ENCODE measurements at regions not wholly inside any gene's neighbourhood (a gene's known extent, or its start where the extent isn't known, plus 50 kb on each side); places are given as distances from the start of the nearest gene placed in this dataset.

DNA sequence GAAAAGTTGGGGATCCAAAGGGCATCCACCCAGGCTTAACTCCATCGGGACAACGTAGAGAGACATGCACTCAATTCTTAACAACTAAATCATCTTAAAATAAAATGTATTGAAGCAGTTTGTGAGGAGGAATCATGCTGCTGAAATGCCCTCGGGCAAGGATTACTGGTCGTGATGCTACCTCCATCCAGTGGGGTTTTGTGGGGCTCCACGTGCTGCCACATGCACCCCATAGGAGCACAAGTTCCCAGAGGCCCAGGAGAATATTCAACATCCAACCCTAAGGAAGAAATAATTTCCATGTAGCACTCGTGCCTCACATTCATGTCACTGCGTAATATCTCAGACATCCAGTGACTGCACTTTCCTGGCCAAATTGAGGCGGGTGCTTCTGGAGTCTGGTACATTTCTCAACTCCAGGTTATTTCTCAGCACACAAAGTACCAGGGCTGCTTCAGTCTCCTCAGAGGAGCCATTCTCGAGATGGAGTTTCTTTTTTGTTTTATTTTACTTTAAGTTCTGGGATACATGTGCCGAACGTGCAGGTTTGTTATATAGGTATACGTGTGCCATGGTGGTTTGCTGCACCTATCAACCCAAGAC, 429.8 kb downstream of the FOXO1 start:
- Histone ChIP-seq H3K4me2 (ENCODE audit: low read length) (no peak overlapping the region), H3K36me3 (ENCODE audit: insufficient read depth, low read length) (no peaks in the 10 kb centered on the region), H3K27me3 (ENCODE audit: insufficient read depth, low read length) (no peaks in the 10 kb centered on the region), H3K9me3 (ENCODE audit: insufficient read depth, low read depth, low read length) (no peaks in the 10 kb centered on the region), H3K27ac (ENCODE audit: low read depth, low read length) (no peak overlapping the region), H3K4me1 (ENCODE audit: insufficient read depth, low read length) (no peaks in the 10 kb centered on the region), H3K4me3 (ENCODE audit: insufficient read depth, low read depth, low read length) (no peak overlapping the region), H2AFZ (ENCODE audit: low read depth, low read length) (no peak overlapping the region), H4K20me1 (ENCODE audit: insufficient read depth, low read length) (no peaks in the 10 kb centered on the region), H3K79me2 (ENCODE audit: insufficient read depth, low read length) (no peaks in the 10 kb centered on the region), H3K9ac (ENCODE audit: low read length) (no peak overlapping the region)
- no peak for FAIRE-seq
- H3K4me3 Mint-ChIP-seq (ENCODE audit: unreplicated experiment), result no peak overlapping the region
- TF ChIP-seq EZH2 (IDR thresholded peaks at IDR 0.05; ENCODE audit: insufficient read depth, low read length), result no peak
- TF ChIP-seq, protein P1, sequence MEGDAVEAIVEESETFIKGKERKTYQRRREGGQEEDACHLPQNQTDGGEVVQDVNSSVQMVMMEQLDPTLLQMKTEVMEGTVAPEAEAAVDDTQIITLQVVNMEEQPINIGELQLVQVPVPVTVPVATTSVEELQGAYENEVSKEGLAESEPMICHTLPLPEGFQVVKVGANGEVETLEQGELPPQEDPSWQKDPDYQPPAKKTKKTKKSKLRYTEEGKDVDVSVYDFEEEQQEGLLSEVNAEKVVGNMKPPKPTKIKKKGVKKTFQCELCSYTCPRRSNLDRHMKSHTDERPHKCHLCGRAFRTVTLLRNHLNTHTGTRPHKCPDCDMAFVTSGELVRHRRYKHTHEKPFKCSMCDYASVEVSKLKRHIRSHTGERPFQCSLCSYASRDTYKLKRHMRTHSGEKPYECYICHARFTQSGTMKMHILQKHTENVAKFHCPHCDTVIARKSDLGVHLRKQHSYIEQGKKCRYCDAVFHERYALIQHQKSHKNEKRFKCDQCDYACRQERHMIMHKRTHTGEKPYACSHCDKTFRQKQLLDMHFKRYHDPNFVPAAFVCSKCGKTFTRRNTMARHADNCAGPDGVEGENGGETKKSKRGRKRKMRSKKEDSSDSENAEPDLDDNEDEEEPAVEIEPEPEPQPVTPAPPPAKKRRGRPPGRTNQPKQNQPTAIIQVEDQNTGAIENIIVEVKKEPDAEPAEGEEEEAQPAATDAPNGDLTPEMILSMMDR (IDR thresholded peaks at IDR 0.05; ENCODE audit: insufficient read depth, low read depth, low read length), result no peak
- no peaks in the 10 kb centered on the region for H3K9me3 Mint-ChIP-seq (ENCODE audit: unreplicated experiment)
- no peak for DNase-seq (ENCODE audit: low read depth)
- H3K36me3 Mint-ChIP-seq (ENCODE audit: low read depth, unreplicated experiment), result peaks cover 1% of the 10 kb centered on the region
- peaks cover 12% of the 10 kb centered on the region for H3K4me1 Mint-ChIP-seq (ENCODE audit: low read depth, unreplicated experiment)
- H3K27me3 Mint-ChIP-seq (ENCODE audit: low read depth, unreplicated experiment), result no peaks in the 10 kb centered on the region
- no peak overlapping the region for H3K27ac Mint-ChIP-seq (ENCODE audit: unreplicated experiment)

DNA sequence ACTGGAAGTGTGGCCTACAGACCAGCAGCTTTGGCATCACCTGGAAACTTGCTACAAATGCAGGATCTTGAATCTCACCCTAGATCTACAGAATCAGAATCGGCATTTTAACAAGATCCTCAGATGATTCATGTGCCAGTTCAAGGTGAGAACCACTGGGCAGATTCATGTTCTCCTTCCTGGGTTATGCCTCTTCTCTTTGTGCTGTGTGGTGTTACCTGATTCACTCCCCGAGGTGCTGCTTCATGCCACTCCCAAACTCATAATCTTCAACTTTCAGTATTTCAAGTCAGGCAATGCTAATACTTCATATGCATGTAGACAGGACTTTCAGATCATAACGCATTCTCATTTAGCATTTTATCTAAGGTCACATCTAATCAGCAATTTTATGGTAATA, 427.7 kb downstream of the FOXO1 start:
- H3K9me3 Mint-ChIP-seq (ENCODE audit: unreplicated experiment), result no peaks in the 10 kb centered on the region
- H3K36me3 ChIP-seq (ENCODE audit: insufficient read depth, low read length), result no peaks in the 10 kb centered on the region
- H3K27ac ChIP-seq (ENCODE audit: low read depth, low read length), result no peak overlapping the region
- H3K36me3 Mint-ChIP-seq (ENCODE audit: low read depth, unreplicated experiment), result no peaks in the 10 kb centered on the region
- no peaks in the 10 kb centered on the region for H3K4me1 ChIP-seq (ENCODE audit: insufficient read depth, low read length)
- DNase-seq (ENCODE audit: low read depth), result no peak
- H3K79me2 ChIP-seq (ENCODE audit: insufficient read depth, low read length), result no peaks in the 10 kb centered on the region
- H3K27me3 Mint-ChIP-seq (ENCODE audit: low read depth, unreplicated experiment), result no peaks in the 10 kb centered on the region
- H3K27ac Mint-ChIP-seq (ENCODE audit: unreplicated experiment), result no peak overlapping the region
- no peak overlapping the region for H3K4me2 ChIP-seq (ENCODE audit: low read length)
- no peaks in the 10 kb centered on the region for H3K9me3 ChIP-seq (ENCODE audit: insufficient read depth, low read depth, low read length)
- H4K20me1 ChIP-seq (ENCODE audit: insufficient read depth, low read length), result no peaks in the 10 kb centered on the region
- no peak for FAIRE-seq
- H3K4me1 Mint-ChIP-seq (ENCODE audit: low read depth, unreplicated experiment), result no peaks in the 10 kb centered on the region
- H2AFZ ChIP-seq (ENCODE audit: low read depth, low read length), result no peak overlapping the region
- H3K9ac ChIP-seq (ENCODE audit: low read length), result no peak overlapping the region
- no peak overlapping the region for H3K4me3 Mint-ChIP-seq (ENCODE audit: unreplicated experiment)
- TF ChIP-seq, protein P1 (IDR thresholded peaks at IDR 0.05; ENCODE audit: insufficient read depth, low read depth, low read length), result no peak
- TF ChIP-seq EZH2 (IDR thresholded peaks at IDR 0.05; ENCODE audit: insufficient read depth, low read length), result no peak
- H3K4me3 ChIP-seq (ENCODE audit: insufficient read depth, low read depth, low read length), result no peak overlapping the region
- H3K27me3 ChIP-seq (ENCODE audit: insufficient read depth, low read length), result no peaks in the 10 kb centered on the region

DNA sequence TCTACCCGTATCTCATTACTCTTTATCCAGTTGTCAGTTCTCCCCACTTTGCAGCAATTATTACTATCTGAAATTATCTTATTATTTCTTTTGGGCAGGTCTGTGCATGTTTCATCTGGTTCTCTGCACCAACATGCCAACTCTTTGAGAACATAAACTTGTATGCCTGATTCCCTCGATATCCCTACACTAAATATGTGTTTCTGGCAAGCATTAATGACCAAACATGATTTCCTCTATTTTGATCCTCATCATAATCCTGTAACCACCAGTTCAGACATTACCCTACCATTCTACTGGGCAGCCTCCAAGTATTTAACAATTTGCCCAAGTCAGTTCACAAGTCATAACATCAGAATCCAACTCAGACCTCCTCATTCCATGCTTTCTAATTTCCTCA, 426.1 kb downstream of the FOXO1 start:
- H3K9me3 Mint-ChIP-seq (ENCODE audit: unreplicated experiment), result no peaks in the 10 kb centered on the region
- no peaks in the 10 kb centered on the region for H3K9me3 ChIP-seq (ENCODE audit: insufficient read depth, low read depth, low read length)
- FAIRE-seq, result no peak

More for the DNA sequence above, 426.1 kb downstream of the FOXO1 start:
- no peak overlapping the region for H3K4me2 ChIP-seq (ENCODE audit: low read length)
- no peak overlapping the region for H3K4me3 Mint-ChIP-seq (ENCODE audit: unreplicated experiment)
- no peak overlapping the region for H3K27ac ChIP-seq (ENCODE audit: low read depth, low read length)
- no peaks in the 10 kb centered on the region for H4K20me1 ChIP-seq (ENCODE audit: insufficient read depth, low read length)
- H3K4me1 Mint-ChIP-seq (ENCODE audit: low read depth, unreplicated experiment), result no peaks in the 10 kb centered on the region
- H3K79me2 ChIP-seq (ENCODE audit: insufficient read depth, low read length), result no peaks in the 10 kb centered on the region
- H3K27ac Mint-ChIP-seq (ENCODE audit: unreplicated experiment), result no peak overlapping the region
- H3K4me1 ChIP-seq (ENCODE audit: insufficient read depth, low read length), result no peaks in the 10 kb centered on the region
- TF ChIP-seq, protein P1 (IDR thresholded peaks at IDR 0.05; ENCODE audit: insufficient read depth, low read depth, low read length), result no peak
- no peak for TF ChIP-seq EZH2 (IDR thresholded peaks at IDR 0.05; ENCODE audit: insufficient read depth, low read length)
- H3K36me3 ChIP-seq (ENCODE audit: insufficient read depth, low read length), result no peaks in the 10 kb centered on the region
- H3K27me3 ChIP-seq (ENCODE audit: insufficient read depth, low read length), result no peaks in the 10 kb centered on the region
- DNase-seq (ENCODE audit: low read depth), result no peak
- no peak overlapping the region for H2AFZ ChIP-seq (ENCODE audit: low read depth, low read length)
- H3K36me3 Mint-ChIP-seq (ENCODE audit: low read depth, unreplicated experiment), result no peaks in the 10 kb centered on the region
- no peaks in the 10 kb centered on the region for H3K27me3 Mint-ChIP-seq (ENCODE audit: low read depth, unreplicated experiment)
- H3K4me3 ChIP-seq (ENCODE audit: insufficient read depth, low read depth, low read length), result no peak overlapping the region
- no peak overlapping the region for H3K9ac ChIP-seq (ENCODE audit: low read length)

Data from astrocyte (in vitro differentiated cells and primary cell).